ENCODE measurements at regions not wholly inside any gene's neighbourhood (a gene's known extent, or its start where the extent isn't known, plus 50 kb on each side); places are given as distances from the start of the nearest gene placed in this dataset.

- no peak overlapping the region for H3K4me3 Mint-ChIP-seq (ENCODE audit: unreplicated experiment)
- peaks cover 6% of the 10 kb centered on the region for H3K36me3 Mint-ChIP-seq (ENCODE audit: insufficient read depth, unreplicated experiment)
- H3K27me3 Mint-ChIP-seq (ENCODE audit: insufficient read depth, unreplicated experiment), result no peaks in the 10 kb centered on the region
- ChIA-PET POLR2A (no interaction called here), CTCF (no interaction called here)
- intact Hi-C loops (cut with micrococcal nuclease), result no loop called here
- no peak overlapping the region for H3K27ac Mint-ChIP-seq (ENCODE audit: low read depth, unreplicated experiment)
- no peak for DNase-seq (ENCODE audit: unreplicated experiment)
- BruUV-seq (replicated peaks), result no TSS peak
- no peaks in the 10 kb centered on the region for H3K4me1 Mint-ChIP-seq (ENCODE audit: insufficient read depth, unreplicated experiment)
- no peaks in the 10 kb centered on the region for H3K9me3 Mint-ChIP-seq (ENCODE audit: unreplicated experiment)
- no peak for TF ChIP-seq CTCF (IDR thresholded peaks at IDR 0.05; ENCODE audit: unreplicated experiment)
Measured at GRCh38 chr18:39302481-39302880, 1736.9 kb upstream of the CELF4 start.

- H3K36me3 Mint-ChIP-seq (ENCODE audit: insufficient read depth, unreplicated experiment), result peaks cover 6% of the 10 kb centered on the region
- no peak overlapping the region for H3K4me3 Mint-ChIP-seq (ENCODE audit: unreplicated experiment)
- BruUV-seq (replicated peaks), result no TSS peak
- no peak overlapping the region for H3K27ac Mint-ChIP-seq (ENCODE audit: low read depth, unreplicated experiment)
- H3K9me3 Mint-ChIP-seq (ENCODE audit: unreplicated experiment), result no peaks in the 10 kb centered on the region
- H3K4me1 Mint-ChIP-seq (ENCODE audit: insufficient read depth, unreplicated experiment), result no peaks in the 10 kb centered on the region
- ChIA-PET POLR2A (no interaction called here), CTCF (no interaction called here)
- intact Hi-C loops (cut with micrococcal nuclease), result no loop called here
- no peak for DNase-seq (ENCODE audit: unreplicated experiment)
- no peak for TF ChIP-seq CTCF (IDR thresholded peaks at IDR 0.05; ENCODE audit: unreplicated experiment)
- H3K27me3 Mint-ChIP-seq (ENCODE audit: insufficient read depth, unreplicated experiment), result no peaks in the 10 kb centered on the region
Measured at GRCh38 chr18:39299152-39299551, 1733.6 kb upstream of the CELF4 start.

GRCh38 chr18:39297225-39297624, 1731.6 kb upstream of the CELF4 start:
- peaks cover 6% of the 10 kb centered on the region for H3K36me3 Mint-ChIP-seq (ENCODE audit: insufficient read depth, unreplicated experiment)
- intact Hi-C loops (cut with micrococcal nuclease), result no loop called here
- DNase-seq (ENCODE audit: unreplicated experiment), result no peak
- ChIA-PET POLR2A (no interaction called here), CTCF (no interaction called here)
- no peak overlapping the region for H3K27ac Mint-ChIP-seq (ENCODE audit: low read depth, unreplicated experiment)
- H3K27me3 Mint-ChIP-seq (ENCODE audit: insufficient read depth, unreplicated experiment), result no peaks in the 10 kb centered on the region
- no peaks in the 10 kb centered on the region for H3K9me3 Mint-ChIP-seq (ENCODE audit: unreplicated experiment)
- no peak overlapping the region for H3K4me3 Mint-ChIP-seq (ENCODE audit: unreplicated experiment)
- BruUV-seq (replicated peaks), result no TSS peak
- TF ChIP-seq CTCF (IDR thresholded peaks at IDR 0.05; ENCODE audit: unreplicated experiment), result no peak
- no peaks in the 10 kb centered on the region for H3K4me1 Mint-ChIP-seq (ENCODE audit: insufficient read depth, unreplicated experiment)

- intact Hi-C loops (cut with micrococcal nuclease), result no loop called here
- Mint-ChIP-seq H3K36me3 (ENCODE audit: insufficient read depth, unreplicated experiment) (peaks cover 6% of the 10 kb centered on the region), H3K27me3 (ENCODE audit: insufficient read depth, unreplicated experiment) (no peaks in the 10 kb centered on the region), H3K4me3 (ENCODE audit: unreplicated experiment) (no peak overlapping the region), H3K4me1 (ENCODE audit: insufficient read depth, unreplicated experiment) (no peaks in the 10 kb centered on the region), H3K9me3 (ENCODE audit: unreplicated experiment) (no peaks in the 10 kb centered on the region), H3K27ac (ENCODE audit: low read depth, unreplicated experiment) (no peak overlapping the region)
- no peak for DNase-seq (ENCODE audit: unreplicated experiment)
- ChIA-PET CTCF (interaction anchor here (0.5 kb wide), 1 partner anchor 20 kb away, joined by 5 read pairs; no protein-coding TSS in a partner anchor), POLR2A (no interaction called here)
- no peak for TF ChIP-seq CTCF (IDR thresholded peaks at IDR 0.05; ENCODE audit: unreplicated experiment)
- BruUV-seq (replicated peaks), result no TSS peak
Measured at GRCh38 chr18:39296293-39296888, 1730.8 kb upstream of the CELF4 start.

Measured in MCF 10A (cell line).